ENCODE measurements at regions not wholly inside any gene's neighbourhood (a gene's known extent, or its start where the extent isn't known, plus 50 kb on each side); places are given as distances from the start of the nearest gene placed in this dataset.

DNA sequence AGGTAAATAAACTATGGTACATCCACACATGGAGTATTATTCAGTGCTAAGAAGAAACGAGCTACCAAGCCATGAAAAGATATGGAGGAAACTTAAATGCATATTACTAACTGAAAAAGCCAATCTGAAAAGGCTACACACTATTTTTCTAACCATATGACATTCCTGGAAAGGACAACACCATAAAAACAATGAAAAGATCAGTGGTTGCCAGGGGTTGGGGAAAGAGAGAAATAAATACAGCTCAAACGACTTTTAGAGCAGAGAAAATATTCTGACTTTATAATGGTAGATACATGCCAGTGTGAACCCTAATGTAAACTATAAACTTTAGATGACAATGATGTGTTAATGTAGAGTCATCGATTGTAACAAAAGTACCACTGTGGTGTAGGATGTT is 225.9 kb upstream of the BTBD3 start:
- ATAC-seq (no peak), DNase-seq (ENCODE audit: low read depth, low spot score) (no peak)
- H3K9me3 ChIP-seq (ENCODE audit: control insufficient read depth, insufficient read depth, low read depth, low read length) = no peaks in the 10 kb centered on the region
- H3K4me1 ChIP-seq (ENCODE audit: control insufficient read depth, insufficient read depth, low read length) = no peaks in the 10 kb centered on the region
- H3K27me3 ChIP-seq (ENCODE audit: control insufficient read depth, insufficient read depth, low read length) = peaks cover 2% of the 10 kb centered on the region; the same call in 1 of the 2 replicates
- no TSS peak for BruUV-seq (replicated peaks)
- ChIA-PET CTCF (no interaction called here), POLR2A (no interaction called here)
- no peak overlapping the region for H3K4me3 ChIP-seq (ENCODE audit: low read depth in 2 of 2, low read length in 2 of 2)
- no peak for TF ChIP-seq SIN3A (IDR thresholded peaks at IDR 0.05; ENCODE audit: borderline replicate concordance, insufficient read depth, low read depth, low read length)
- TF ChIP-seq CTCF (IDR thresholded peaks at IDR 0.05) = no peak
- TF ChIP-seq, protein P1, sequence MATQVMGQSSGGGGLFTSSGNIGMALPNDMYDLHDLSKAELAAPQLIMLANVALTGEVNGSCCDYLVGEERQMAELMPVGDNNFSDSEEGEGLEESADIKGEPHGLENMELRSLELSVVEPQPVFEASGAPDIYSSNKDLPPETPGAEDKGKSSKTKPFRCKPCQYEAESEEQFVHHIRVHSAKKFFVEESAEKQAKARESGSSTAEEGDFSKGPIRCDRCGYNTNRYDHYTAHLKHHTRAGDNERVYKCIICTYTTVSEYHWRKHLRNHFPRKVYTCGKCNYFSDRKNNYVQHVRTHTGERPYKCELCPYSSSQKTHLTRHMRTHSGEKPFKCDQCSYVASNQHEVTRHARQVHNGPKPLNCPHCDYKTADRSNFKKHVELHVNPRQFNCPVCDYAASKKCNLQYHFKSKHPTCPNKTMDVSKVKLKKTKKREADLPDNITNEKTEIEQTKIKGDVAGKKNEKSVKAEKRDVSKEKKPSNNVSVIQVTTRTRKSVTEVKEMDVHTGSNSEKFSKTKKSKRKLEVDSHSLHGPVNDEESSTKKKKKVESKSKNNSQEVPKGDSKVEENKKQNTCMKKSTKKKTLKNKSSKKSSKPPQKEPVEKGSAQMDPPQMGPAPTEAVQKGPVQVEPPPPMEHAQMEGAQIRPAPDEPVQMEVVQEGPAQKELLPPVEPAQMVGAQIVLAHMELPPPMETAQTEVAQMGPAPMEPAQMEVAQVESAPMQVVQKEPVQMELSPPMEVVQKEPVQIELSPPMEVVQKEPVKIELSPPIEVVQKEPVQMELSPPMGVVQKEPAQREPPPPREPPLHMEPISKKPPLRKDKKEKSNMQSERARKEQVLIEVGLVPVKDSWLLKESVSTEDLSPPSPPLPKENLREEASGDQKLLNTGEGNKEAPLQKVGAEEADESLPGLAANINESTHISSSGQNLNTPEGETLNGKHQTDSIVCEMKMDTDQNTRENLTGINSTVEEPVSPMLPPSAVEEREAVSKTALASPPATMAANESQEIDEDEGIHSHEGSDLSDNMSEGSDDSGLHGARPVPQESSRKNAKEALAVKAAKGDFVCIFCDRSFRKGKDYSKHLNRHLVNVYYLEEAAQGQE (IDR thresholded peaks at IDR 0.05; ENCODE audit: insufficient read depth in 1 of 2, low read depth in 2 of 2, low read length in 1 of 2) = no peak
- H3K36me3 ChIP-seq (ENCODE audit: control insufficient read depth, insufficient read depth, low read length) = no peaks in the 10 kb centered on the region
- in situ Hi-C loops (cut with HindIII; ENCODE audit: low pct_unique_long_range_greater_than_20kb, low sequenced_read_pairs) = no loop called here
- intact Hi-C loops (cut with micrococcal nuclease; ENCODE audit: unreplicated experiment) = no loop called here
- H3K27ac ChIP-seq (ENCODE audit: low read length) = no peak overlapping the region

DNA sequence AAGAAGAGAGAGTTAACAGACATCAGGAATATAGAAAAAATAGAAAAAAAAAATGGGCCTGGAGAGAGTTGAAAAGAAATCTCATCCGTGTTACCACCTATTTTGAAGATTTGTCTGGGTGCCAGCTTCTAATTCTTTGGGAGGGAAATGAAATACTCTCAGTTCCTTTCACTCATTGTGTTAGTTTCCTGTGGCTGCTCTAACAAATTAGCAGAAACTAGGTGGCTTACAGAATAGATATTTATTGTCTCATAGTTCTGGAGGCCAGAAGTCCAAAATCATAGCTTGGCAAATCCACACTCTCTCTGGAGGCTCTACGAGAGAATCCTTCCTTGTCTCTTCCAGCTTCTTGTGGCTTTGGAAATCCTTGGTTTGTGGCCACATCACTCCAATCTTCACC is 225.1 kb upstream of the BTBD3 start:
- Histone ChIP-seq H3K27ac (ENCODE audit: low read length) (no peak overlapping the region), H3K4me1 (ENCODE audit: control insufficient read depth, insufficient read depth, low read length) (no peaks in the 10 kb centered on the region), H3K36me3 (ENCODE audit: control insufficient read depth, insufficient read depth, low read length) (no peaks in the 10 kb centered on the region), H3K27me3 (ENCODE audit: control insufficient read depth, insufficient read depth, low read length) (peaks cover 2% of the 10 kb centered on the region; the same call in 1 of the 2 replicates), H3K4me3 (ENCODE audit: low read depth in 2 of 2, low read length in 2 of 2) (no peak overlapping the region), H3K9me3 (ENCODE audit: control insufficient read depth, insufficient read depth, low read depth, low read length) (no peaks in the 10 kb centered on the region)
- DNase-seq (ENCODE audit: low read depth, low spot score) (no peak), ATAC-seq (no peak)
- BruUV-seq (replicated peaks) = no TSS peak
- in situ Hi-C loops (cut with HindIII; ENCODE audit: low pct_unique_long_range_greater_than_20kb, low sequenced_read_pairs) (no loop called here), intact Hi-C loops (cut with micrococcal nuclease; ENCODE audit: unreplicated experiment) (no loop called here)
- ChIA-PET CTCF (no interaction called here), POLR2A (no interaction called here)
- TF ChIP-seq CTCF (IDR thresholded peaks at IDR 0.05) (no peak), POLR2AphosphoS5 (IDR thresholded peaks at IDR 0.05; ENCODE audit: low read depth, low read length) (no peak), SIN3A (IDR thresholded peaks at IDR 0.05; ENCODE audit: borderline replicate concordance, insufficient read depth, low read depth, low read length) (no peak), TCF7L2 (IDR thresholded peaks at IDR 0.05; ENCODE audit: low read depth, low read length) (no peak)
- TF ChIP-seq, protein P1 (IDR thresholded peaks at IDR 0.05; ENCODE audit: insufficient read depth in 1 of 2, low read depth in 2 of 2, low read length in 1 of 2) = no peak

Data from Panc1 (cell line).